Mesenchymal stem cell (in vitro differentiated cells and primary cell): ENCODE measurements at regions not wholly inside any gene's neighbourhood (a gene's known extent, or its start where the extent isn't known, plus 50 kb on each side); places are given as distances from the start of the nearest gene placed in this dataset.

Experiments
- DNase-seq: peaks from one replicate; pipeline ENCODE4 v3.0.0-alpha.2; 2013
- H2AFZ ChIP-seq: one replicate; pipeline ENCODE4 v1.6.1; 2013; ENCODE audit warnings: low read depth, mild to moderate bottlenecking, control low read depth, inconsistent platforms, low read length, moderate library complexity
- H2AK5ac ChIP-seq: 2 replicates; pipeline ENCODE4 v1.6.1; 2013; ENCODE audit warnings: low read length, moderate library complexity, mild to moderate bottlenecking, inconsistent platforms; ENCODE audit not compliant: severe bottlenecking
- H2BK120ac ChIP-seq: one replicate; pipeline ENCODE4 v1.6.1; 2013; ENCODE audit warnings: low read depth, mild to moderate bottlenecking, inconsistent platforms, low read length, moderate library complexity
- H2BK12ac ChIP-seq, 2 experiments: one replicate each; pipeline ENCODE4 v1.6.1; 2013; ENCODE audit warnings: inconsistent platforms in 2 of 2, low read length in 2 of 2, mild to moderate bottlenecking in 2 of 2, moderate library complexity in 2 of 2, control low read depth in 1 of 2
- H2BK15ac ChIP-seq: one replicate; pipeline ENCODE4 v1.6.1; 2013; ENCODE audit warnings: mild to moderate bottlenecking, low read depth, inconsistent platforms; ENCODE audit not compliant: poor library complexity, severe bottlenecking
- H2BK5ac ChIP-seq: 2 replicates; pipeline ENCODE4 v1.6.1; 2013; ENCODE audit warnings: low read depth, mild to moderate bottlenecking, low read length, control low read depth, inconsistent platforms; ENCODE audit not compliant: poor library complexity, severe bottlenecking
- H3K14ac ChIP-seq, 2 experiments: one replicate each; pipeline ENCODE4 v1.6.1; 2013; ENCODE audit warnings: inconsistent platforms in 2 of 2, low read length in 2 of 2, control low read depth in 1 of 2, mild to moderate bottlenecking in 1 of 2, moderate library complexity in 1 of 2
- H3K18ac ChIP-seq, 2 experiments: one replicate each; pipeline ENCODE4 v1.6.1; 2013; ENCODE audit warnings: inconsistent platforms in 2 of 2, low read length in 2 of 2, control low read depth in 1 of 2, low read depth in 1 of 2, mild to moderate bottlenecking in 1 of 2
- H3K23ac ChIP-seq, 2 experiments: one replicate each; pipeline ENCODE4 v1.6.1; 2013; ENCODE audit warnings: inconsistent platforms in 2 of 2, low read length in 2 of 2, mild to moderate bottlenecking in 2 of 2, moderate library complexity in 2 of 2, control low read depth in 1 of 2
- H3K27ac ChIP-seq: 2 replicates; pipeline ENCODE4 v1.5.1; 2013; ENCODE audit warnings: mild to moderate bottlenecking, moderate library complexity, low read length, control low read depth, inconsistent platforms; ENCODE audit not compliant: poor library complexity, severe bottlenecking
- H3K27me3 ChIP-seq, 2 experiments: 2 replicates each; pipeline versions ENCODE4 v1.6.1 to v1.7.0; 2013; ENCODE audit warnings: low read length in 2 of 2, mild to moderate bottlenecking in 2 of 2, moderate library complexity in 2 of 2, control low read depth in 1 of 2, inconsistent platforms in 1 of 2; ENCODE audit not compliant: control insufficient read depth in 1 of 2, insufficient read depth in 1 of 2
- H3K36me3 ChIP-seq, 2 experiments: 2 replicates each; pipeline versions ENCODE4 v1.6.1 to v1.7.0; 2013; ENCODE audit warnings: low read length in 2 of 2, control low read depth in 1 of 2, inconsistent platforms in 1 of 2, low read depth in 1 of 2, mild to moderate bottlenecking in 1 of 2; ENCODE audit not compliant: insufficient read depth in 2 of 2, control insufficient read depth in 1 of 2
- H3K4ac ChIP-seq, 2 experiments: one replicate each; pipeline ENCODE4 v1.6.1; 2013; ENCODE audit warnings: inconsistent platforms in 2 of 2, low read length in 2 of 2, mild to moderate bottlenecking in 2 of 2, moderate library complexity in 2 of 2, control low read depth in 1 of 2, low read depth in 1 of 2
- H3K4me1 ChIP-seq: 2 replicates; pipeline ENCODE4 v1.6.1; 2013; ENCODE audit warnings: low read depth, low read length, control low read depth; ENCODE audit not compliant: control insufficient read depth, insufficient read depth
- H3K4me2 ChIP-seq: 2 replicates; pipeline ENCODE4 v1.6.1; 2013; ENCODE audit warnings: low read length, mild to moderate bottlenecking, inconsistent platforms; ENCODE audit not compliant: poor library complexity, severe bottlenecking
- H3K4me3 ChIP-seq, 2 experiments: 2 replicates each; pipeline versions ENCODE4 v1.5.1 to v1.7.0; 2013; ENCODE audit warnings: low read length in 2 of 2, mild to moderate bottlenecking in 2 of 2, control low read depth in 1 of 2, low read depth in 1 of 2; ENCODE audit not compliant: insufficient read depth in 1 of 2
- H3K79me1 ChIP-seq: replicated peaks from 2 replicates; pipeline ENCODE4 v1.6.1; 2013; ENCODE audit warnings: mild to moderate bottlenecking, control low read depth, low read length, inconsistent platforms; ENCODE audit not compliant: poor library complexity, severe bottlenecking
- H3K9ac ChIP-seq: 2 replicates; pipeline ENCODE4 v1.7.0; 2013; ENCODE audit warnings: mild to moderate bottlenecking, low read length, moderate library complexity
- H3K9me3 ChIP-seq: 2 replicates; pipeline ENCODE4 v1.7.0; 2013; ENCODE audit warnings: mild to moderate bottlenecking, low read length; ENCODE audit not compliant: control insufficient read depth
- H4K8ac ChIP-seq: one replicate; pipeline ENCODE4 v1.6.1; 2013; ENCODE audit warnings: inconsistent platforms, mild to moderate bottlenecking, low read length, moderate library complexity
- H4K91ac ChIP-seq: one replicate; pipeline ENCODE4 v1.6.1; 2013; ENCODE audit warnings: mild to moderate bottlenecking, low read length, inconsistent platforms
- WGBS: methylation state at CpG from one replicate; pipeline ENCODE4 v1.1.7; 2013; ENCODE audit warnings: mixed read lengths; 5-methylcytosine and 5-hydroxymethylcytosine counted together

DNA sequence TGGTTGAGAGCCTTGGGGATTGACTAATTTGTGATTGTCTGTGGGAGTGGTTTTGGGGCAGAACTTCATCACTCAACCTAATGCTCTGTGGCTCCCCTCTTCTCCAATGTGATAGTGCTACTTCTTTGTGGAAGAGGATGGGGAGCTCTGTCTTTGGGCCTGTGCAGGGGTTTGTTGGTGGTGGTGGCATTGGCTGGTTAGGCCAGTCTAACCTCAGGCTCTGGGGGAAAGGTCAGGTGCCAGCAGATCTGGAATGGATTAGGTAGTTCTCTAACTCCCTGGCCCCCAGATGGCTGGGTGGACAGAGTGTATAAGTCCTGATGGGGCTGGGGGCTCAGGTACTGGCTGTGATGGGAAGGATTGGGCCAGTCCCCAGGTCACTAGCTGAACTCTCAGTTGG lies 129.0 kb upstream of the CHD6 start:
- H3K4me2 ChIP-seq, result no peak overlapping the region
- H3K18ac ChIP-seq, result no peak overlapping the region
- H3K4me3 ChIP-seq, result no peak overlapping the region
- H3K79me1 ChIP-seq, result no peaks in the 10 kb centered on the region
- H4K8ac ChIP-seq, result no peak overlapping the region
- H2BK12ac ChIP-seq, result no peak overlapping the region
- H2AK5ac ChIP-seq, result no peak overlapping the region
- no peak overlapping the region for H2BK120ac ChIP-seq
- no peak overlapping the region for H4K91ac ChIP-seq
- H3K4me1 ChIP-seq, result no peaks in the 10 kb centered on the region
- no peaks in the 10 kb centered on the region for H3K9me3 ChIP-seq
- no peak for DNase-seq
- no peaks in the 10 kb centered on the region for H3K36me3 ChIP-seq
- H3K9ac ChIP-seq, result no peak overlapping the region
- peaks cover 0 to 35% of the 10 kb centered on the region in 2 experiments for H3K27me3 ChIP-seq
- H2BK15ac ChIP-seq, result no peak overlapping the region
- no peak overlapping the region for H2AFZ ChIP-seq
- no peak overlapping the region for H3K23ac ChIP-seq
- H3K4ac ChIP-seq, result no peak overlapping the region
- H3K14ac ChIP-seq, result no peak overlapping the region
- no peak overlapping the region for H3K27ac ChIP-seq
- H2BK5ac ChIP-seq, result no peak overlapping the region

DNA sequence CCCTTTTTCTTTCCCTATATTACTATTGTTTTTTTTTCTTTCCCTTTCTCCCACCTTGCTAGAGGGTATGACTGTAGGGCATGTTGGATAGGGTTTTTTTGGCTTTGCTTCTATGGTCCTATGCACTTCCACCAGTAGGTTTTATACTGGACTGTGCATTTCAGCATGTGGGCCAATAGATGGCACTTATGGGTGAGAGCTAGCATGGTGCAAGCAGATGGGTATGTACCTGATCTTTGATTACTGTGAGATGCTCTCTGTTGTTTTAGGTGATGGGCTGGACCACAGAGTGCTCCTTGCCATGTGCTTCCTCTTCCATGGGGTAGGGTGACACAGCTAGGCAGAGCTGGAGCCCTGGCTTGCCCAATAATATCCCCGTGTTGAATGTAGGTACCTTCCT lies 128.5 kb upstream of the CHD6 start:
- Histone ChIP-seq H3K4me3 (no peak overlapping the region), H2BK12ac (no peak overlapping the region), H4K8ac (no peak overlapping the region), H3K18ac (no peak overlapping the region), H3K4me2 (no peak overlapping the region), H3K27ac (no peak overlapping the region), H2BK15ac (no peak overlapping the region), H3K23ac (no peak overlapping the region), H3K36me3 (no peaks in the 10 kb centered on the region), H4K91ac (no peak overlapping the region), H3K4me1 (no peaks in the 10 kb centered on the region), H3K14ac (no peak overlapping the region), H2BK5ac (no peak overlapping the region), H2AFZ (no peak overlapping the region), H2BK120ac (no peak overlapping the region), H3K9me3 (no peaks in the 10 kb centered on the region), H2AK5ac (no peak overlapping the region), H3K79me1 (no peaks in the 10 kb centered on the region), H3K27me3 (peaks cover 0 to 35% of the 10 kb centered on the region in 2 experiments), H3K4ac (no peak overlapping the region), H3K9ac (no peak overlapping the region)
- 92% methylated on average over 1 of the region's 1 CpG for WGBS
- no peak for DNase-seq

- peak; percentile 26 for DNase-seq
- no peak overlapping the region for H2BK5ac ChIP-seq
- H3K4me2 ChIP-seq, result no peak overlapping the region
- H3K36me3 ChIP-seq, result no peaks in the 10 kb centered on the region
- H2BK12ac ChIP-seq, result no peak overlapping the region
- no peak overlapping the region for H3K14ac ChIP-seq
- H3K18ac ChIP-seq, result no peak overlapping the region
- H3K4ac ChIP-seq, result no peak overlapping the region
- no peak overlapping the region for H4K91ac ChIP-seq
- no peak overlapping the region for H2BK15ac ChIP-seq
- no peak overlapping the region for H2AK5ac ChIP-seq
- H2AFZ ChIP-seq, result no peak overlapping the region
- WGBS, result 7% methylated on average over 5 of the region's 6 CpGs
- H3K9me3 ChIP-seq, result no peaks in the 10 kb centered on the region
- no peak overlapping the region for H3K27ac ChIP-seq
- no peaks in the 10 kb centered on the region for H3K4me1 ChIP-seq
- no peak overlapping the region for H2BK120ac ChIP-seq
- H3K79me1 ChIP-seq, result no peaks in the 10 kb centered on the region
- no peak overlapping the region for H3K23ac ChIP-seq
- no peak overlapping the region for H3K9ac ChIP-seq
- no peak overlapping the region for H3K4me3 ChIP-seq
- no peak overlapping the region for H4K8ac ChIP-seq
- H3K27me3 ChIP-seq, result no peaks in the 10 kb centered on the region
Observed at GRCh38 chr20:41738604-41739206, 120.5 kb upstream of the CHD6 start.

DNA sequence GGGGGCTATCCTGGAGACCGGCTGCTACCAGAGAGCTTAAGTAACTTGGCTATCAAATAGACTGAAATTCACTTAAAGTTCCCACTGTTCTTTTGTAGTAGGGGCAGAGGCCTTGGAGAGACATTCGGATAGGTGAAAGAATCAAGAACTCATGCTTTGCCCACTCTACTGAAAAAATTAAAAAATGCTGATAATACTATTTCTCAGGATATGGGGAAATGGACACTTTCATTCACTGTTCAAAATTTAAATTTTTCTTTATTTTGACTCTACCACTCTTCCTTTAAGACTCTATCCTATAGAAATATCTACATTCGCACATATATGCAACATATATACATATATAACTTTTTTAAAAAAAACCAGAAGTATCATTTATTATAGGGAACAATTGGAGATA lies 117.8 kb upstream of the CHD6 start:
- Histone ChIP-seq H3K23ac (no peak overlapping the region), H3K4ac (no peak overlapping the region), H2AK5ac (no peak overlapping the region), H3K4me1 (no peaks in the 10 kb centered on the region), H2BK5ac (no peak overlapping the region), H3K9me3 (no peaks in the 10 kb centered on the region), H2BK12ac (no peak overlapping the region), H4K8ac (no peak overlapping the region), H3K9ac (no peak overlapping the region), H3K27ac (no peak overlapping the region), H2BK15ac (no peak overlapping the region), H3K4me2 (no peak overlapping the region), H3K4me3 (no peak overlapping the region), H3K36me3 (no peaks in the 10 kb centered on the region), H2BK120ac (no peak overlapping the region), H3K27me3 (no peaks in the 10 kb centered on the region), H3K14ac (no peak overlapping the region), H4K91ac (no peak overlapping the region), H2AFZ (no peak overlapping the region), H3K79me1 (no peaks in the 10 kb centered on the region), H3K18ac (no peak overlapping the region)
- no peak for DNase-seq
- WGBS, result no CpG with 5 or more reads among the region's 3 CpGs
